Muscle layer of colon (tissue), 2 donors: ENCODE measurements at regions not wholly inside any gene's neighbourhood (a gene's known extent, or its start where the extent isn't known, plus 50 kb on each side); places are given as distances from the start of the nearest gene placed in this dataset.

ENCODE experiments used
- H3K27ac ChIP-seq: one replicate; pipeline ENCODE4 v1.7.0; 2013; ENCODE audit warnings: low read depth, mild to moderate bottlenecking, low read length, moderate library complexity
- H3K27me3 ChIP-seq, 2 donors: one replicate each; pipeline ENCODE4 v1.7.0; 2013; ENCODE audit warnings: low read length in 2 of 2, mild to moderate bottlenecking in 2 of 2; ENCODE audit not compliant: insufficient read depth in 2 of 2, control insufficient read depth in 1 of 2
- H3K36me3 ChIP-seq: one replicate; pipeline ENCODE4 v1.7.0; 2013; ENCODE audit warnings: mild to moderate bottlenecking, low read length; ENCODE audit not compliant: insufficient read depth
- H3K4me1 ChIP-seq: one replicate; pipeline ENCODE4 v1.7.0; 2013; ENCODE audit warnings: mild to moderate bottlenecking, low read length; ENCODE audit not compliant: insufficient read depth
- H3K4me3 ChIP-seq, 2 donors: one replicate each; pipeline ENCODE4 v1.7.0; 2013; ENCODE audit warnings: low read length in 2 of 2, low read depth in 1 of 2, mild to moderate bottlenecking in 1 of 2, moderate library complexity in 1 of 2
- H3K9ac ChIP-seq: one replicate; pipeline ENCODE4 v1.7.0; 2013; ENCODE audit warnings: low read length
- H3K9me3 ChIP-seq: one replicate; pipeline ENCODE4 v1.7.0; 2013; ENCODE audit warnings: mild to moderate bottlenecking, low read length
- donor health status: abdominal sarcoma.
- donor health status: Adenocarcinoma of cecum.

DNA sequence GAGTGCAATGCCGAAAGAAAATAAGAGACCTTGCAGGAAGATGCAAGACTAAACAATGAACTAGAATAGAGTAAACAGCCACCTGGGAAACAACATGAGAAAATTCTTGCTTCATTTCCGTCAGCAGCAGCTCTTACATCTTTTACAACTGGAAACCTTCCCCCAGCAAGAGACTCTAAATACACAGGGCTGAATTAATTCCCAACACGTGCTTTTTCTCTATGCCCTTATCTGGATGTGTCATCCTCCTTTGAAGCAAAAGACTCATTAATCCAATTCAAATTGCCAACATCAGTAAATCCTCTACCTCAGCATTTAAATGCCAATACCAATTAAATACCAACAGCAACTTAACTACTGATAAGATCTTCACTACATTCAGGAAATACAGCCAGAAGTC lies 99.0 kb upstream of the PDE1C start:
- H3K4me1 ChIP-seq: no peaks in the 10 kb centered on the region
- H3K27me3 ChIP-seq: no peaks in the 10 kb centered on the region
- no peak overlapping the region for H3K27ac ChIP-seq
- no peaks in the 10 kb centered on the region for H3K9me3 ChIP-seq
- no peaks in the 10 kb centered on the region for H3K36me3 ChIP-seq
- H3K4me3 ChIP-seq: no peak overlapping the region
- H3K9ac ChIP-seq: no peak overlapping the region

DNA sequence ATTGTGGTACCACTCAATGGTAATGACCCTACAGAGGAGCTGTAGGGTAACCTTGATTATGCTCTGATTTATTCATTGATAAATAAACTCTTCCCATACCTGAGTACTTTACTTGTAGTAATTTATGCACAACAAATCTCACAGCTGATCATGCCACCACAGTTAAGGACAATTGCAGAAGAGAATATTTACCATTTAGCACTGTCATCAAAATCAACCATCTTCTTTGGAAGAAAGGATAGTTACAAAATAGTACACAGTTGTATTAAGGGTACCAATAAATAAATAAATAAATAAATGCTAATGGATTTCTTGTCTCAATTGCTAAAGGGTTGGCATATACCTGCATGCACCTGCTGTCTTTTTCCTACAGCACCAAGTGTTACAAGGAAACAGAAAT lies 97.6 kb upstream of the PDE1C start:
- H3K36me3 ChIP-seq: no peaks in the 10 kb centered on the region
- H3K4me3 ChIP-seq: no peak overlapping the region
- H3K27me3 ChIP-seq: no peaks in the 10 kb centered on the region
- peaks cover 3% of the 10 kb centered on the region for H3K4me1 ChIP-seq
- no peak overlapping the region for H3K27ac ChIP-seq
- H3K9ac ChIP-seq: no peak overlapping the region
- no peaks in the 10 kb centered on the region for H3K9me3 ChIP-seq

DNA sequence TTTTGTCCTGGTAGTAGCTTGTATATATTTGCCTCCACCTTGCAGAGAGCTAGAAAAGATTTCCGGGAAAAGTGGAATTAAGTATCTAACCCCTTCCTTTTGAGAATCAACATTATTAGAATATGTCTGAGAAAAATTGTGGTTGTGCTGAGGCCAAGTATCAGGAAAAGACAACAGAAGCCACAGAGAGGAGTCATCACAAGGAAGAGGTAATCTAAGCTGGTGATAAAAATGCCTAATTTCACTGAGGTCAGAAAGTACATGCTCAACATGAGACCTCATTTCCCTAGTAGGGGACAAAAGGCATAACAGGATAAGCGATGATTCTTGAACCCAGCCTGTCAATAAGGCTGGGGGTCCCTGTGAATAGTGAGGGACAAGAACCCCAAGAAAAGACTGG lies 97.0 kb upstream of the PDE1C start:
- Histone ChIP-seq H3K9ac (no peak overlapping the region), H3K9me3 (no peaks in the 10 kb centered on the region), H3K27me3 (no peaks in the 10 kb centered on the region), H3K4me3 (no peak overlapping the region), H3K27ac (no peak overlapping the region), H3K4me1 (peaks cover 6% of the 10 kb centered on the region), H3K36me3 (no peaks in the 10 kb centered on the region)

DNA sequence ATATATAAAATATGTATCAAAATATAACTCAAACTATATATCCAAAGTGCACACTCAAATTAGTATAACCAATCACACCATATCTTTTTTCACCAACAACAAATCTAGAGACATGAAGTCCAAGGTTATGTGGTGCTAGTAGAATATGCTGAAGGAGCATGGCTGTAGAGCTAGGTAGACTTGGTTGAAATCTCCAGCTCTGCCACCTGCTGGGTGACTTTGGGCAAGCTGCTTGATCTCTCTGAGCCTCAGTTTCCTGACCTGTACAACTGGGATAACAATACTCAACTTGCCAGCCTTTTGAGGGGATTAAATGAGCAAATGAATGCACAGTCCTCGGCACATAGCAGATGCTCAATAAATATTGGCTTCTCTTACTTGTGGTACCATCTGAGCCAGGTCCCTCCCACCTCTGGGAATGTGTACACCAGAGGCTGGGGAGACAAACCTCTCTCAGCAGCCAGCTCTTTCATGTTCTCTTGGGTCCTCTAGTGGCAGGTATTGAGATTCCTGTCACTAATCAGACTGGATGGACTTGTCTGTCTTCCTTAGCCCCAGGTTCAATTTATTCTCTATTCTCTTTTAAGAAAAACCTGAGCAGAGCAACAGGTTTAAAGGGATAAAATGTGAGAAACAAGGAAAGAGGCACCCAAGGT lies 94.3 kb upstream of the PDE1C start:
- Histone ChIP-seq H3K4me1 (peaks cover 6% of the 10 kb centered on the region), H3K4me3 (no peak overlapping the region), H3K27me3 (no peaks in the 10 kb centered on the region), H3K9ac (no peak overlapping the region), H3K27ac (no peak overlapping the region), H3K36me3 (no peaks in the 10 kb centered on the region), H3K9me3 (no peaks in the 10 kb centered on the region)

DNA sequence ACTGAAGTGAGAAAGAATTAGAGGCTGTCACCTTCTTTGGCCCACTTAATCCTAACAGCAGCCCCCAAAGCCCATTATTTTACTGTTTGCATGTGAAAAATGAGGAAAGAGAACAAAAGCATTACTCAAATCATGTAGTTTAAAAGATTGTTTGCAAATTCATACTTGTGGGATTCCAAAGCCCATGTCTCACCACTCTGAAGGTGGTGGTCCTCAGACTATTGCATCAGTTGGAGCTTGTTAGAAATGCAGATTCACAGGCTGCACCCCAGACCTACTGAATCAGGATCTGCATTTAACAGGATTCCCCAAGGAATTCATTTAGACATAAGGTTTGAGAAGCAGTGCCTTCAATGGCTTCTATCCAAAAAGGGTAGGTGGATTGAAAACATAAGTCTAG lies 93.7 kb upstream of the PDE1C start:
- Histone ChIP-seq H3K27me3 (no peaks in the 10 kb centered on the region), H3K27ac (no peak overlapping the region), H3K9ac (no peak overlapping the region), H3K4me1 (peaks cover 6% of the 10 kb centered on the region), H3K4me3 (no peak overlapping the region), H3K9me3 (no peaks in the 10 kb centered on the region), H3K36me3 (no peaks in the 10 kb centered on the region)

DNA sequence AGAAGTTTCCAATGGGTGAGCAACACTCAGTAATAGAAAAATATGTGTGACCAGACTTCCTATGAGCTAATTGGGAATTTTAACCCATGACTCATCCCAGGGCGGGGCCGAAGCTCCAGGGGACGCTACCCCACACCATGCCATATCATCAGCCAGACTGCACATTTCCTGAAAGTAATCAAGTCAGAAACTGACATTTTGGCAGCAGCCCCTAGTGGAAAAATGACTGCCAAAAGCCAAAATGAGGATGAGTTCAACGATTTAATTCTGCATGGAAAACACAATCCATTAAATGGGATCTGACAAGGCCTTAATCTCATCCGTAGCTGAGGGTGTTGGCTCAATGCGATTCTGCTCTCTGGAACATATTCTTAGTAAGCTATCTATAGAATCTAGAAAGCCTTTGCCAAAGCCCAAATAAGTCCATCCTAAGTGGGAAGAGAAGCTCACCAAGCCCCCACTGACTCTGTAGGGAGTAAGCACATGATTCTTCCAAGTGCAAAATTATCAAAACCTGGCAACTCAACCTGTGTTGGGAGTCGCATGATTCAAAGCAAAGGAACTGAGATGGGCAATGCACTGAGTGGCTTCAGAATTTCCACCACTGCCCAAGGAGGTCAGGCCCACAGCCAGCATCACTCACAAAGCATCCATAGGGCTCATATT lies 93.1 kb upstream of the PDE1C start:
- H3K4me1 ChIP-seq: peaks cover 6% of the 10 kb centered on the region
- no peak overlapping the region for H3K27ac ChIP-seq
- H3K4me3 ChIP-seq: no peak overlapping the region
- H3K27me3 ChIP-seq: no peaks in the 10 kb centered on the region
- H3K9ac ChIP-seq: no peak overlapping the region
- no peaks in the 10 kb centered on the region for H3K36me3 ChIP-seq
- no peaks in the 10 kb centered on the region for H3K9me3 ChIP-seq

DNA sequence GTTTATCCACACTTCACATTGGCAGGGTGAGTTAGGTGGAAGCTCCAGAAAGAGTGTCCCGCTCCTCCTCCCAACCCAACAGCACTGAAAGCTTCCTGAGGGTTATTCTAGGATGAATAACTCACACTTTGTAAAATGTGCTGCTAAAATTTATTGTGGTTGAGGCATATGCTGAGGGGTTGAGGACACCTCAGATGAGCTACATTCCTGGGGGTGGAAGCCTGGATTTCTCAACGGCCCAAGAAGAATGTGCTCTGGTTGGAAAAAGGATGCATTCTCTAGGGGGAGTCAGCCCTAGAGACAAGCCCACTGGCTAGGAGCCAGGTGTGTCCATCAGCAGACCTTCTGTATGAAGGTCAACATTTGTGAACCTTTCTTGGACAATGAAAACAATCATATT lies 91.5 kb upstream of the PDE1C start:
- H3K9me3 ChIP-seq: no peaks in the 10 kb centered on the region
- peaks cover 6% of the 10 kb centered on the region for H3K4me1 ChIP-seq
- no peak overlapping the region for H3K27ac ChIP-seq
- no peaks in the 10 kb centered on the region for H3K27me3 ChIP-seq
- no peak overlapping the region for H3K9ac ChIP-seq
- H3K4me3 ChIP-seq: no peak overlapping the region
- no peaks in the 10 kb centered on the region for H3K36me3 ChIP-seq

DNA sequence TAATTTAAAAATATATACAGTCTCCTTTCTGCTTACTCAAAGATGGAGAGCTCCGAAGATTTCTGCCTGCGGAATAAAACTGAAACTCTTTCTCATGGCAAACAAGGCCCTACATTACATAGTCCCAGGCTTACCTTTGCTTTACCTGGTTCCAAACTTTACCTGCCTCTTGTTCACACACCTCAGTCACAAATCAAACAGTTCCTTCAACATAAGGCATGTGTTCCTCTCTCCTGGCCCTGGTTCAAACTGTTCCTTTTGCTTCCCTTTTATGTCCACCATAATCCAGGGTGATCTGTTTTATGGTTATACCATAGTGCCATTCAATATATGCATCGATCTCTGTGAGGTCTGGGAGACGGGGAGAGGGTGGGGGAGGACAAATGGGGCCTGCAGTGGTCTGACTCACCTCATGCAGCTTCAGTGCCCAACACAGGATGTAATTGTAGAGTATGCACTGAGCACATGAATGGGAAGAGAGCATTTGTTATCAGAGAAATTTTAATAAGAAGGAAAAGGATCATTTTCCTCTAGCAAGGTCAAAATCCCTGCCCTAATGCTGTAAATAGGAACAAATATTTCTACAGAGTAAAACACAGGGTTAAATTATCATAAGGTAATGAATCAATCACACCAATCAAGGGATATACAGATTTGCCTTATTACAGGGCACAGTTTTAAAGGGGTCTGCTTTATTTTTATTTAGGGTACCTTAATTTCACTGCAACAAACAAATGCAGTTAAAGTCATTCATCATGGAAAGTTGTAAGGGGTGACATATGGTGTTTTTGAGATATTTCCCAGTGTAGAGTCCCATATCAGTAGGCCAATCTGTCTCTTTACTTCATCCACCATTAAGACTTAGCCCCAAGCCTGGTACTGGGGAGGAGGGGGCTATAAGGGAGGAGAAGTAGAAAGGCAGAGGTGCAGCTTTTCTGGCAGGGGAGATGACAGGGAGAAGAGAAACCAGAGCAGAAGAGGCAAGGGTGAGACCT lies 88.8 kb upstream of the PDE1C start:
- H3K27ac ChIP-seq: no peak overlapping the region
- H3K9ac ChIP-seq: no peak overlapping the region
- peaks cover 6% of the 10 kb centered on the region for H3K4me1 ChIP-seq
- H3K27me3 ChIP-seq: no peaks in the 10 kb centered on the region
- no peaks in the 10 kb centered on the region for H3K36me3 ChIP-seq
- no peak overlapping the region for H3K4me3 ChIP-seq
- no peaks in the 10 kb centered on the region for H3K9me3 ChIP-seq

DNA sequence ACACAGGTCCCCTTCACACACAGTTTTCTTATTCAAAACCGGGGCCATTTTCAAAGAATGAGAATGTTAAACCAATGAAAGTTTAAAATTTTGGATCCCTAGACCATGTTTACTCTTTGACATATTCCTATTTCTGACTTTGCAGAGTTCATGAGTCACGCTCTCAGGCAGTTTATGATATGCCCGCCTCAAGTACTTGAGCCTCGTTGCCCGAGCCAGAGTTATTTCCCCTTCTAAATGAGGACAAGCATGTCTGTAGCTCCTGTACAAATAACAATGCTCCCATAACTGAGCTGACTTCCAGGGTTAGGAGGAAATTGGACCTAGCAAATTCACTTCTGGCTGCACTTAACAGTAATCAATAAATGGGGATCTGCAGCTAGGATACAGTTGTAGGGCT lies 87.9 kb upstream of the PDE1C start:
- Histone ChIP-seq H3K27ac (no peak overlapping the region), H3K36me3 (no peaks in the 10 kb centered on the region), H3K4me3 (no peak overlapping the region), H3K9me3 (no peaks in the 10 kb centered on the region), H3K27me3 (no peaks in the 10 kb centered on the region), H3K9ac (no peak overlapping the region), H3K4me1 (peaks cover 6% of the 10 kb centered on the region)

DNA sequence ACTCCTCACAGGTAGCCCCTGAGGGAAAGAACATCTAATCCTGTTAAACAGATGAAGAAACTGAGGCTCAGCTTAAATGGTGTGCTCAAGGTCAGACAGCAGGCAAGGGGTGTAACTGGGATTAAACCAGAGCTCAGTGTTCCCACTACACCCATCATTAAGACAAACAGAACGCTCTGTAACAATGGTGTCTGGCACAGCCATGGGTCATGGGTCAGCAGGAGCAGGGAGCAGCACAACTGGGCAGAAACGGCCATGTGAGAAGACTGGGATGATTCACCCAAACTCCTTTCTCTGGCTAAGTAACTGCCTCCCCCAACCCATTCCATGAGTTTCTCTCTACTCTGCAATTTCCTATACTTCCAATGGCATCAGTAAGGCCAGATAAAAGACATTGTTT lies 85.5 kb upstream of the PDE1C start:
- Histone ChIP-seq H3K9me3 (no peaks in the 10 kb centered on the region), H3K4me3 (no peak overlapping the region), H3K4me1 (no peaks in the 10 kb centered on the region), H3K36me3 (no peaks in the 10 kb centered on the region), H3K9ac (no peak overlapping the region), H3K27ac (no peak overlapping the region), H3K27me3 (no peaks in the 10 kb centered on the region)

DNA sequence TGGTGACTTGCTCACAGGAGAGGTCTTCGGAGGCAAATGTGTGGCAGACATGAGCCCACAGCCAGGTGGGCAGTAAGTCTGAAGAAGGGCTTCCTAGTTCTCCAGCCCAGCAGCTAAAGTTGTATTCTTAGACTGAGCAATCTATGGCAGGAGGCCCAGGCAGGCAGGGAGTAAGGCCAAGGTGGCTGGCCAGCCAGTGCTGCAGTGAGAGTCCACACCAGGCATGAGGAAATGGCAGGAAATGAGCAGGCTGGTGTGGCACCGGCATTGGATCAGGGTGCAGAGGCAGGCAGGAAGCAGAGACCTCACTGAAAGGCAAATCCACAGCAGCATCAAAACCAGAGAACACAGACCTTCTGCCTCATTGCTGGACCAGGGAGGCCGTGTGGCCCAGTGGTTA lies 84.6 kb upstream of the PDE1C start:
- Histone ChIP-seq H3K27ac (no peak overlapping the region), H3K9me3 (no peaks in the 10 kb centered on the region), H3K36me3 (no peaks in the 10 kb centered on the region), H3K4me1 (no peaks in the 10 kb centered on the region), H3K4me3 (no peak overlapping the region), H3K27me3 (no peaks in the 10 kb centered on the region), H3K9ac (no peak overlapping the region)
